HK-2 (cell line): ENCODE measurements at regions not wholly inside any gene's neighbourhood (a gene's known extent, or its start where the extent isn't known, plus 50 kb on each side); places are given as distances from the start of the nearest gene placed in this dataset.
"Not testable (repeated sequence)": the region's sequence is repeated elsewhere in the genome, so short reads cannot be mapped to it uniquely, and the experiment has no call there.

ENCODE experiments used
- DNase-seq: peaks from one replicate; pipeline ENCODE4 v3.0.0-alpha.2; 2018; ENCODE audit not compliant: unreplicated experiment

- not testable (repeated sequence) for DNase-seq
Observed at GRCh38 chr2:47690706-47691325, 92.1 kb upstream of the MSH6 start.

GRCh38 chr2:47690132-47690531 lies 92.8 kb upstream of the MSH6 start:
- DNase-seq, result no peak

GRCh38 chr2:47689118-47689517 lies 93.8 kb upstream of the MSH6 start:
- not testable (repeated sequence) for DNase-seq

- no peak for DNase-seq
Observed at GRCh38 chr2:47688561-47688960, 94.4 kb upstream of the MSH6 start.

- no peak for DNase-seq
Observed at GRCh38 chr2:47687856-47688255, 95.1 kb upstream of the MSH6 start.

- no peak for DNase-seq
Observed at GRCh38 chr2:47686018-47686417, 96.9 kb upstream of the MSH6 start.

GRCh38 chr2:47682216-47682749 lies 100.7 kb upstream of the MSH6 start:
- no peak for DNase-seq

- DNase-seq, result no peak
Observed at GRCh38 chr2:47676261-47676926, 105.6 kb upstream of the KCNK12 start.

GRCh38 chr2:47675196-47675825 lies 104.5 kb upstream of the KCNK12 start:
- no peak for DNase-seq

- no peak for DNase-seq
Observed at GRCh38 chr2:47666332-47666731, 95.5 kb upstream of the KCNK12 start.

- no peak for DNase-seq
Observed at GRCh38 chr2:47664817-47665216, 94.0 kb upstream of the KCNK12 start.

- DNase-seq, result no peak
Observed at GRCh38 chr2:47662552-47662951, 91.8 kb upstream of the KCNK12 start.

GRCh38 chr2:47661310-47661709 lies 90.5 kb upstream of the KCNK12 start:
- DNase-seq, result no peak

GRCh38 chr2:47660168-47660567 lies 89.4 kb upstream of the KCNK12 start:
- DNase-seq, result no peak

- no peak for DNase-seq
Observed at GRCh38 chr2:47658646-47659320, 88.0 kb upstream of the KCNK12 start.

GRCh38 chr2:47657886-47658489 lies 87.2 kb upstream of the KCNK12 start:
- DNase-seq, result no peak

GRCh38 chr2:47656715-47657600 lies 86.2 kb upstream of the KCNK12 start:
- DNase-seq, result no peak

- no peak for DNase-seq
Observed at GRCh38 chr2:47655563-47655880, 84.7 kb upstream of the KCNK12 start.

GRCh38 chr2:47654790-47655562 lies 84.2 kb upstream of the KCNK12 start:
- no peak for DNase-seq
